ENCODE measurements at regions not wholly inside any gene's neighbourhood (a gene's known extent, or its start where the extent isn't known, plus 50 kb on each side); places are given as distances from the start of the nearest gene placed in this dataset.

- CTCF ChIA-PET, result no interaction called here
- no peaks in the 10 kb centered on the region for H3K9me3 ChIP-seq (ENCODE audit: low read depth, low read length, poor library complexity, severe bottlenecking)
- intact Hi-C loops (cut with micrococcal nuclease; ENCODE audit: unreplicated experiment), result no loop called here
Measured at GRCh38 chr5:6920628-6921256, 207.5 kb downstream of the TENT4A start.

GRCh38 chr5:6926491-6927038 lies 213.3 kb downstream of the TENT4A start:
- no peak for DNase-seq (ENCODE audit: low spot score)
- no TSS peak for BruUV-seq (replicated peaks)
- Histone ChIP-seq H3K27ac (ENCODE audit: low read depth, low read length, poor library complexity, severe bottlenecking) (no peak overlapping the region), H3K4me1 (ENCODE audit: insufficient read depth, low read length, poor library complexity, severe bottlenecking) (no peaks in the 10 kb centered on the region), H3K4me3 (ENCODE audit: low read depth, low read length, poor library complexity, severe bottlenecking) (no peak overlapping the region), H3K36me3 (ENCODE audit: insufficient read depth, low read length, poor library complexity, severe bottlenecking) (no peaks in the 10 kb centered on the region), H3K9me3 (ENCODE audit: low read depth, low read length, poor library complexity, severe bottlenecking) (no peaks in the 10 kb centered on the region), H3K27me3 (replicated peaks; ENCODE audit: insufficient read depth, low read depth, low read length, poor library complexity) (peaks cover 6% of the 10 kb centered on the region)
- intact Hi-C loops (cut with micrococcal nuclease; ENCODE audit: unreplicated experiment), result no loop called here
- POLR2A ChIA-PET (ENCODE audit: low non-redundant PET), result no interaction called here
- no peak for TF ChIP-seq CTCF (conservative IDR thresholded peaks at IDR 0.05; ENCODE audit: low read depth, low read length)
- TF ChIP-seq EZH2 (IDR thresholded peaks at IDR 0.05; ENCODE audit: borderline replicate concordance, low read depth, low read length, poor library complexity, severe bottlenecking), result no peak
- CTCF ChIA-PET, result no interaction called here

More at GRCh38 chr5:6920628-6921256, 207.5 kb downstream of the TENT4A start:
- POLR2A ChIA-PET (ENCODE audit: low non-redundant PET), result interaction anchor here (0.6 kb wide), 1 partner anchor 1072 kb away, joined by 6 read pairs; no protein-coding TSS in a partner anchor
- no peak for DNase-seq (ENCODE audit: low spot score)
- no TSS peak for BruUV-seq (replicated peaks)
- peaks cover 28% of the 10 kb centered on the region for H3K27me3 ChIP-seq (replicated peaks; ENCODE audit: insufficient read depth, low read depth, low read length, poor library complexity)
- no peak overlapping the region for H3K4me3 ChIP-seq (ENCODE audit: low read depth, low read length, poor library complexity, severe bottlenecking)
- no peak for TF ChIP-seq CTCF (conservative IDR thresholded peaks at IDR 0.05; ENCODE audit: low read depth, low read length)
- TF ChIP-seq EZH2 (IDR thresholded peaks at IDR 0.05; ENCODE audit: borderline replicate concordance, low read depth, low read length, poor library complexity, severe bottlenecking), result no peak
- no peak overlapping the region for H3K27ac ChIP-seq (ENCODE audit: low read depth, low read length, poor library complexity, severe bottlenecking)
- H3K36me3 ChIP-seq (ENCODE audit: insufficient read depth, low read length, poor library complexity, severe bottlenecking), result no peaks in the 10 kb centered on the region
- no peaks in the 10 kb centered on the region for H3K4me1 ChIP-seq (ENCODE audit: insufficient read depth, low read length, poor library complexity, severe bottlenecking)

- H3K4me1 ChIP-seq (ENCODE audit: insufficient read depth, low read length, poor library complexity, severe bottlenecking), result no peaks in the 10 kb centered on the region
- no peak for DNase-seq (ENCODE audit: low spot score)
- intact Hi-C loops (cut with micrococcal nuclease; ENCODE audit: unreplicated experiment), result no loop called here
- no peak overlapping the region for H3K27ac ChIP-seq (ENCODE audit: low read depth, low read length, poor library complexity, severe bottlenecking)
- no peaks in the 10 kb centered on the region for H3K36me3 ChIP-seq (ENCODE audit: insufficient read depth, low read length, poor library complexity, severe bottlenecking)
- peaks cover 28% of the 10 kb centered on the region for H3K27me3 ChIP-seq (replicated peaks; ENCODE audit: insufficient read depth, low read depth, low read length, poor library complexity)
- TF ChIP-seq CTCF (conservative IDR thresholded peaks at IDR 0.05; ENCODE audit: low read depth, low read length) (no peak), EZH2 (IDR thresholded peaks at IDR 0.05; ENCODE audit: borderline replicate concordance, low read depth, low read length, poor library complexity, severe bottlenecking) (no peak)
- H3K9me3 ChIP-seq (ENCODE audit: low read depth, low read length, poor library complexity, severe bottlenecking), result no peaks in the 10 kb centered on the region
- ChIA-PET CTCF (no interaction called here), POLR2A (ENCODE audit: low non-redundant PET) (no interaction called here)
- H3K4me3 ChIP-seq (ENCODE audit: low read depth, low read length, poor library complexity, severe bottlenecking), result no peak overlapping the region
- BruUV-seq (replicated peaks), result no TSS peak
Measured at GRCh38 chr5:6936031-6936430, 222.8 kb downstream of the TENT4A start.

Measured in A673 (cell line).